ENCODE measurements at regions not wholly inside any gene's neighbourhood (a gene's known extent, or its start where the extent isn't known, plus 50 kb on each side); places are given as distances from the start of the nearest gene placed in this dataset.

DNA sequence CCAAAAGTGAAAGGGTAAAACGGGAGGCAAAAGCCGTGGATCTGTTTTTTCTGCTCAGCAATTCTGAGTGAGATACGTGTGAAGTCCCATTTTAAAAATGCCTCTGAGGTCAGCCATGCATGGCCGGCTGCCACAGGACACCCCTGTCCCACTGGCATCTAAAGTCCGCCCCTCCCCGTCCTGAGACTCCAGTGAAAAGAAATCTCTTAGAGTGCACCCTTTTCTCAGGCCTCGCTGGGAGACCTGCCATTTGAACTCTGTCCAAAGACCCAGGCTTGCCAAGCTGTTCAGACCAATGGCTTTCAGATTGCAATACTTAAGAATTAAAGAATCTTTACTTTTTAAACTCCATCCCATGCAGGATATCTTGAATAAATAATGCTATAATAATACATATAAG lies 61.0 kb upstream of the SLC24A5 start:
- TF ChIP-seq SIN3A (IDR thresholded peaks at IDR 0.05; ENCODE audit: borderline replicate concordance, insufficient read depth, low read length) (no peak), REST (IDR thresholded peaks at IDR 0.05; ENCODE audit: insufficient read depth in 1 of 2, low read depth in 2 of 2, low read length in 2 of 2) (no peak), FOXP2 (optimal IDR thresholded peaks at IDR 0.05; ENCODE audit: borderline replicate concordance, extremely low read depth, extremely low read length, insufficient read depth) (no peak), TAF1 (IDR thresholded peaks at IDR 0.05; ENCODE audit: borderline replicate concordance, insufficient read depth, low read length) (no peak), POLR2AphosphoS5 (IDR thresholded peaks at IDR 0.05; ENCODE audit: low read depth, low read length) (no peak)

DNA sequence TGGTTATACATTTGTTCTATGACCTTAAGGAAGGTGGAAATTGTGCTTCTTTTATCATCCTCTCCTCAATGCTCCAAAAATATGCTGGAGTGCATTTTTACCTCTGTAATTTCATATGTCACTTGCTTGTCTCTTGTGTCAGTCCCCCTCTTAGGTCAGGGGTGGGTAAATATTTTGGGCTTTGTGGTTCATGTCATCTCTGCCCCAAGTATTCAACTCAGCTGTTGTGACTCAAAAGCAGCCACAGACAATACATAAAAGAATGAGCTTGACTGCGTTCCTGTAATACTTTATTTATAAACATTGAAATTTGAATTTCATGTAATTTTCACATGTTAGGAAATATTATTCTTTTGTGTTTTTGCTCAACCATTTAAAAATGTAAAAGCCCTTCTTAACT lies 60.4 kb upstream of the SLC24A5 start:
- TF ChIP-seq SIN3A (IDR thresholded peaks at IDR 0.05; ENCODE audit: borderline replicate concordance, insufficient read depth, low read length) (no peak), REST (IDR thresholded peaks at IDR 0.05; ENCODE audit: insufficient read depth in 1 of 2, low read depth in 2 of 2, low read length in 2 of 2) (no peak), POLR2AphosphoS5 (IDR thresholded peaks at IDR 0.05; ENCODE audit: low read depth, low read length) (no peak), FOXP2 (optimal IDR thresholded peaks at IDR 0.05; ENCODE audit: borderline replicate concordance, extremely low read depth, extremely low read length, insufficient read depth) (no peak), TAF1 (IDR thresholded peaks at IDR 0.05; ENCODE audit: borderline replicate concordance, insufficient read depth, low read length) (no peak)

- TF ChIP-seq TAF1 (IDR thresholded peaks at IDR 0.05; ENCODE audit: borderline replicate concordance, insufficient read depth, low read length) = no peak
Measured at GRCh38 chr15:48061605-48062004, 59.2 kb upstream of the SLC24A5 start.

DNA sequence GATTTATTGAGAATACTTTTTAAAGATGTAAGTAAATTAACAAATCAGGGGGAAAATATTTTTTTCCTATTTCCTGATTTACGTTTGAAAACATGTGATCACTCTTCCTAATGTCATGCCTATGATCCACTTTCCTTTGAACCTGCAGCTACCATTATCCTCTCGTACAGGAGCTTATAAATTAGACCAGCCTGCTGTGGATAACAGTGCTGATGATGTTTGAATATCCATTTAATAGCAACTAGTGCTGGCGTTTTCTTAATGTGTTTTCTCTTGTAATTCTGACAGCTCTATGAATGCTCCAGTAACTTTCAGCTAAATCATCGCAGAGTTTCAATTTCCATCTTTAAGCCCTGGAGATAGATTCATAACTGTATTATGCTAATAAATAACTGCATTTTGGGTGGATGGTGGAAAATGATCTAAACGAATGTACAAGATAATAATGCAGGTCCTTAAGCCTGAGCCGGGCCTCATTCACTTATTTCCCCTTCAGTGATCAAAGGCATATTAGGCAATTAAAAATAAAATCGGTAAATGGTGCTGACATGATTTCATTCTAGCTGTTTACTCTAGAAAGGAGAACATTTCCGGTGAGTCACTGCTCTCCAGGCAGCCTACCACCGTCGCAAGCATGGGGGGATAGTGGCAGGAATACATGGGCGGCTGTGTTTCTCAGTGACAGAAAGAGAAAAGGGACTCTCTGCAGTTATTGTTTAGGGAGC lies 58.5 kb upstream of the SLC24A5 start:
- TF ChIP-seq SIN3A (IDR thresholded peaks at IDR 0.05; ENCODE audit: borderline replicate concordance, insufficient read depth, low read length) (no peak), TAF1 (IDR thresholded peaks at IDR 0.05; ENCODE audit: borderline replicate concordance, insufficient read depth, low read length) (no peak), REST (IDR thresholded peaks at IDR 0.05; ENCODE audit: insufficient read depth in 1 of 2, low read depth in 2 of 2, low read length in 2 of 2) (0 out of 4 replicates have a peak, but pooled peaks of 1 of the 2 experiments have one; percentile 22), POLR2AphosphoS5 (IDR thresholded peaks at IDR 0.05; ENCODE audit: low read depth, low read length) (no peak), FOXP2 (optimal IDR thresholded peaks at IDR 0.05; ENCODE audit: borderline replicate concordance, extremely low read depth, extremely low read length, insufficient read depth) (peak; percentile 44)

- TF ChIP-seq FOXP2 (optimal IDR thresholded peaks at IDR 0.05; ENCODE audit: borderline replicate concordance, extremely low read depth, extremely low read length, insufficient read depth) (no peak), POLR2AphosphoS5 (IDR thresholded peaks at IDR 0.05; ENCODE audit: low read depth, low read length) (no peak), REST (IDR thresholded peaks at IDR 0.05; ENCODE audit: insufficient read depth in 1 of 2, low read depth in 2 of 2, low read length in 2 of 2) (no peak), TAF1 (IDR thresholded peaks at IDR 0.05; ENCODE audit: borderline replicate concordance, insufficient read depth, low read length) (no peak), SIN3A (IDR thresholded peaks at IDR 0.05; ENCODE audit: borderline replicate concordance, insufficient read depth, low read length) (no peak)
Measured at GRCh38 chr15:48063411-48063985, 57.3 kb upstream of the SLC24A5 start.

Measured in PFSK-1 (cell line).